ENCODE measurements at regions not wholly inside any gene's neighbourhood (a gene's known extent, or its start where the extent isn't known, plus 50 kb on each side); places are given as distances from the start of the nearest gene placed in this dataset.

DNA sequence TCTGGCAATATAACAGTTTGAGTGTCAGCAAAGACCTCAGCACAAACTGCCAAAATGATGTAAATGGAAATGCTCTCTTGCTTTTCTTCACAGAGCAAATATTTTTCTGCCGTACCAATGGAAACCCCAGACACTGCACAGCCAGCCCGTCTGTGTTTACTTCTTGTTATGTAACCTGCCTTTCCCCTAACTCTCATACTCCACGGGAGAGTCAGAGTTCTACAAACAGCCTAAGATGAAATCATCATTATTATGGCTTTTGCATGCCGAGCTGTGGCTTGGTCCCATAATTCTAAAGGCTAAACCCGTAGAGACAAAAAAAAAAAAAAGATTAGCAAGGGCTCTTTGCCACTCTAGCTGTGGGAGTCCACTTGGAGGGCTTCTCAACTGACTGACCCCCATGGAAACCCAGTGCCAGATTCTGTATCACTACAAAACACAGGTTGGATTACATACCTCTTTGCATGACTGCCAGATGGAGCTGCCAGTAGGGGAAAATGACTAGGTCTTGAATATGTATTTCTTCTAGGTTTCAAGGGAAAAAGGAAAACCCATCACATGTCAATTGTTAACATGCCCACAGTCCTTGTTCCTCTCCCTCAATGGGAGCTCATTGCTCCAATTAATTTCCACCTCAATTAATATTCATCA is 197.2 kb upstream of the CNKSR2 start:
- no peak for TF ChIP-seq POLR2A (IDR thresholded peaks at IDR 0.05; ENCODE audit: low read depth, low read length)
- no peak for TF ChIP-seq TAF1 (IDR thresholded peaks at IDR 0.05; ENCODE audit: low read depth, low read length)
- no peak for TF ChIP-seq POLR2AphosphoS5 (IDR thresholded peaks at IDR 0.05; ENCODE audit: low read depth, low read length)

All from GM12891 (cell line).